ENCODE measurements at regions not wholly inside any gene's neighbourhood (a gene's known extent, or its start where the extent isn't known, plus 50 kb on each side); places are given as distances from the start of the nearest gene placed in this dataset.

DNA sequence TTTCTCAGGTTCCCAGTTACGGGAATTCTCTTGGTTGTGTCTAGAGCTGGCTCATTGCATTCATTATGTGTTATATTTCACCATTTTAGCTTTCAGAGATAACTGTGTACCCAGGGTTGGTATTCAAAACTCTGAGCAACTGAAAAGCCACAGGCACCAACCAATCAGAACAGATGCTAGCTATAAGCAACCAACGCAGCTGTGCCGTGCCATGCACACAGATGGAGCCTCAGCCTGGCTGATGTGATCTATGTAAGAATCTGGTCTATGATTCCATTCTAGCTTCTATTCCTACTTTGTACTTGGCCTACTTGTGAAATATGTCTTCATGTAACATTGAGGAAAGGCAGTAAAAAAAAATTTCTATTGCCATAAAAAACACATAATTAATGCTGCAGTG, 95.0 kb upstream of the CCDC80 start:
- Histone ChIP-seq H2AFZ (ENCODE audit: insufficient read depth, low read depth, low read length, poor library complexity, severe bottlenecking) (no peak overlapping the region), H3K4me2 (replicated peaks; ENCODE audit: extremely low read depth, low read length, poor library complexity, severe bottlenecking) (no peak overlapping the region), H3K9ac (ENCODE audit: insufficient read depth, low read length, poor library complexity, severe bottlenecking) (no peak overlapping the region), H3K36me3 (replicated peaks in 1 of 2; ENCODE audit: control insufficient read depth in 1 of 2, insufficient read depth in 2 of 2, low read length in 2 of 2) (no peaks in the 10 kb centered on the region), H3K4me3 (replicated peaks in 1 of 3; ENCODE audit: low read depth in 2 of 3, low read length in 3 of 3) (no peak overlapping the region), H3K27me3 (ENCODE audit: control insufficient read depth in 2 of 2, insufficient read depth in 2 of 2, low read length in 2 of 2) (no peaks in the 10 kb centered on the region), H3K79me2 (ENCODE audit: insufficient read depth, low read length) (no peaks in the 10 kb centered on the region), H3K27ac (ENCODE audit: low read depth in 1 of 2, low read length in 2 of 2) (no peak overlapping the region), H3K4me1 (ENCODE audit: control insufficient read depth in 1 of 2, insufficient read depth in 2 of 2, low read length in 2 of 2) (peaks cover 23 to 33% of the 10 kb centered on the region in 2 donors), H4K20me1 (ENCODE audit: insufficient read depth, low read length) (no peaks in the 10 kb centered on the region), H3K9me3 (replicated peaks in 1 of 2; ENCODE audit: control insufficient read depth in 1 of 2, insufficient read depth in 1 of 2, low read length in 2 of 2) (no peaks in the 10 kb centered on the region)
- Mint-ChIP-seq H3K9me3 (no peaks in the 10 kb centered on the region), H3K4me1 (peaks cover 30% of the 10 kb centered on the region), H3K27ac (no peak overlapping the region), H3K36me3 (no peaks in the 10 kb centered on the region), H3K27me3 (ENCODE audit: low read depth in 3 of 3) (no peaks in the 10 kb centered on the region), H3K4me3 (no peak overlapping the region)
- no CpG with 5 or more reads among the region's 3 CpGs for WGBS (ENCODE audit: insufficient coverage)
- intact Hi-C loops (cut with micrococcal nuclease): loop anchor here in 1 of 2 donors (10.0 kb wide), 1 partner anchor 139 kb away; no protein-coding TSS in a partner anchor
- no peak for DNase-seq
- TF ChIP-seq, protein P1, sequence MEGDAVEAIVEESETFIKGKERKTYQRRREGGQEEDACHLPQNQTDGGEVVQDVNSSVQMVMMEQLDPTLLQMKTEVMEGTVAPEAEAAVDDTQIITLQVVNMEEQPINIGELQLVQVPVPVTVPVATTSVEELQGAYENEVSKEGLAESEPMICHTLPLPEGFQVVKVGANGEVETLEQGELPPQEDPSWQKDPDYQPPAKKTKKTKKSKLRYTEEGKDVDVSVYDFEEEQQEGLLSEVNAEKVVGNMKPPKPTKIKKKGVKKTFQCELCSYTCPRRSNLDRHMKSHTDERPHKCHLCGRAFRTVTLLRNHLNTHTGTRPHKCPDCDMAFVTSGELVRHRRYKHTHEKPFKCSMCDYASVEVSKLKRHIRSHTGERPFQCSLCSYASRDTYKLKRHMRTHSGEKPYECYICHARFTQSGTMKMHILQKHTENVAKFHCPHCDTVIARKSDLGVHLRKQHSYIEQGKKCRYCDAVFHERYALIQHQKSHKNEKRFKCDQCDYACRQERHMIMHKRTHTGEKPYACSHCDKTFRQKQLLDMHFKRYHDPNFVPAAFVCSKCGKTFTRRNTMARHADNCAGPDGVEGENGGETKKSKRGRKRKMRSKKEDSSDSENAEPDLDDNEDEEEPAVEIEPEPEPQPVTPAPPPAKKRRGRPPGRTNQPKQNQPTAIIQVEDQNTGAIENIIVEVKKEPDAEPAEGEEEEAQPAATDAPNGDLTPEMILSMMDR (IDR thresholded peaks at IDR 0.05): no peak

GRCh38 chr3:112734736-112735350, 93.9 kb upstream of the CCDC80 start:
- peaks cover 19% of the 10 kb centered on the region for H3K4me1 Mint-ChIP-seq
- intact Hi-C loops (cut with micrococcal nuclease): loop anchor here (5.0 to 10.0 kb wide), 2 partner anchors 140 to 247 kb away; no protein-coding TSS in a partner anchor
- WGBS (ENCODE audit: insufficient coverage): 55% methylated on average over 10 of the region's 12 CpGs
- peak overlapping the region in 1 of 3 experiments; percentile 12 for H3K4me3 ChIP-seq (replicated peaks in 1 of 3; ENCODE audit: low read depth in 2 of 3, low read length in 3 of 3)
- H3K9ac ChIP-seq (ENCODE audit: insufficient read depth, low read length, poor library complexity, severe bottlenecking): no peak overlapping the region
- no peak overlapping the region for H3K27ac ChIP-seq (ENCODE audit: low read depth in 1 of 2, low read length in 2 of 2)
- no peaks in the 10 kb centered on the region for H4K20me1 ChIP-seq (ENCODE audit: insufficient read depth, low read length)
- H3K4me3 Mint-ChIP-seq: no peak overlapping the region
- no peaks in the 10 kb centered on the region for H3K36me3 Mint-ChIP-seq
- H3K4me2 ChIP-seq (replicated peaks; ENCODE audit: extremely low read depth, low read length, poor library complexity, severe bottlenecking): peak overlapping the region; percentile 17
- no peaks in the 10 kb centered on the region for H3K36me3 ChIP-seq (replicated peaks in 1 of 2; ENCODE audit: control insufficient read depth in 1 of 2, insufficient read depth in 2 of 2, low read length in 2 of 2)
- peak overlapping the region in 1 of 7 donors; percentile 60 for H3K27ac Mint-ChIP-seq
- TF ChIP-seq, protein P1 (IDR thresholded peaks at IDR 0.05): peak; percentile 85
- H3K79me2 ChIP-seq (ENCODE audit: insufficient read depth, low read length): no peaks in the 10 kb centered on the region
- H3K9me3 ChIP-seq (replicated peaks in 1 of 2; ENCODE audit: control insufficient read depth in 1 of 2, insufficient read depth in 1 of 2, low read length in 2 of 2): no peaks in the 10 kb centered on the region
- H3K4me1 ChIP-seq (ENCODE audit: control insufficient read depth in 1 of 2, insufficient read depth in 2 of 2, low read length in 2 of 2): peaks cover 12 to 22% of the 10 kb centered on the region in 2 donors
- DNase-seq: peak; percentile 59 to 69 (median 68)
- peak overlapping the region; percentile 69 for H2AFZ ChIP-seq (ENCODE audit: insufficient read depth, low read depth, low read length, poor library complexity, severe bottlenecking)
- H3K27me3 Mint-ChIP-seq (ENCODE audit: low read depth in 3 of 3): no peaks in the 10 kb centered on the region
- H3K27me3 ChIP-seq (ENCODE audit: control insufficient read depth in 2 of 2, insufficient read depth in 2 of 2, low read length in 2 of 2): no peaks in the 10 kb centered on the region
- H3K9me3 Mint-ChIP-seq: no peaks in the 10 kb centered on the region

Measured in CD14-positive monocyte (primary cell).